ENCODE measurements at regions not wholly inside any gene's neighbourhood (a gene's known extent, or its start where the extent isn't known, plus 50 kb on each side); places are given as distances from the start of the nearest gene placed in this dataset.
"Not testable (repeated sequence)": the region's sequence is repeated elsewhere in the genome, so short reads cannot be mapped to it uniquely, and the experiment has no call there.

- no peak for TF ChIP-seq CTCF (IDR thresholded peaks at IDR 0.05; ENCODE audit: unreplicated experiment)
- POLR2A ChIA-PET: no interaction called here
- CTCF ChIA-PET: no interaction called here
- Mint-ChIP-seq H3K4me1 (ENCODE audit: insufficient read depth, unreplicated experiment) (no peaks in the 10 kb centered on the region), H3K27ac (ENCODE audit: low read depth, unreplicated experiment) (no peak overlapping the region), H3K27me3 (ENCODE audit: insufficient read depth, unreplicated experiment) (no peaks in the 10 kb centered on the region), H3K9me3 (ENCODE audit: unreplicated experiment) (no peaks in the 10 kb centered on the region), H3K36me3 (ENCODE audit: insufficient read depth, unreplicated experiment) (no peaks in the 10 kb centered on the region), H3K4me3 (ENCODE audit: unreplicated experiment) (no peak overlapping the region)
- intact Hi-C loops (cut with micrococcal nuclease): no loop called here
- BruUV-seq (replicated peaks): no TSS peak
- DNase-seq (ENCODE audit: unreplicated experiment): no peak
Measured at GRCh38 chr6:69465866-69466265, 330.9 kb downstream of the LMBRD1 start.

- no peak overlapping the region for H3K27ac Mint-ChIP-seq (ENCODE audit: low read depth, unreplicated experiment)
Measured at GRCh38 chr6:69456086-69456485, 340.7 kb downstream of the LMBRD1 start.

GRCh38 chr6:69454619-69455018 is 342.2 kb downstream of the LMBRD1 start:
- BruUV-seq (replicated peaks); H3K36me3 Mint-ChIP-seq (ENCODE audit: insufficient read depth, unreplicated experiment); intact Hi-C loops (cut with micrococcal nuclease); H3K4me1 Mint-ChIP-seq (ENCODE audit: insufficient read depth, unreplicated experiment); H3K9me3 Mint-ChIP-seq (ENCODE audit: unreplicated experiment); CTCF ChIA-PET; POLR2A ChIA-PET; H3K27me3 Mint-ChIP-seq (ENCODE audit: insufficient read depth, unreplicated experiment); H3K27ac Mint-ChIP-seq (ENCODE audit: low read depth, unreplicated experiment); DNase-seq (ENCODE audit: unreplicated experiment); H3K4me3 Mint-ChIP-seq (ENCODE audit: unreplicated experiment): not testable (repeated sequence)

More at GRCh38 chr6:69456086-69456485, 340.7 kb downstream of the LMBRD1 start:
- no peaks in the 10 kb centered on the region for H3K36me3 Mint-ChIP-seq (ENCODE audit: insufficient read depth, unreplicated experiment)
- intact Hi-C loops (cut with micrococcal nuclease): no loop called here
- no peak overlapping the region for H3K4me3 Mint-ChIP-seq (ENCODE audit: unreplicated experiment)
- ChIA-PET POLR2A (no interaction called here), CTCF (no interaction called here)
- no TSS peak for BruUV-seq (replicated peaks)
- DNase-seq (ENCODE audit: unreplicated experiment): no peak
- H3K4me1 Mint-ChIP-seq (ENCODE audit: insufficient read depth, unreplicated experiment): no peaks in the 10 kb centered on the region
- peaks cover 7% of the 10 kb centered on the region for H3K9me3 Mint-ChIP-seq (ENCODE audit: unreplicated experiment)
- H3K27me3 Mint-ChIP-seq (ENCODE audit: insufficient read depth, unreplicated experiment): no peaks in the 10 kb centered on the region
- TF ChIP-seq CTCF (IDR thresholded peaks at IDR 0.05; ENCODE audit: unreplicated experiment): no peak

GRCh38 chr6:69450493-69450892 is 346.3 kb downstream of the LMBRD1 start:
- H3K9me3 Mint-ChIP-seq (ENCODE audit: unreplicated experiment): peaks cover 36% of the 10 kb centered on the region
- DNase-seq (ENCODE audit: unreplicated experiment); H3K27me3 Mint-ChIP-seq (ENCODE audit: insufficient read depth, unreplicated experiment); H3K4me3 Mint-ChIP-seq (ENCODE audit: unreplicated experiment); H3K27ac Mint-ChIP-seq (ENCODE audit: low read depth, unreplicated experiment); H3K36me3 Mint-ChIP-seq (ENCODE audit: insufficient read depth, unreplicated experiment); BruUV-seq (replicated peaks); CTCF ChIA-PET; intact Hi-C loops (cut with micrococcal nuclease); H3K4me1 Mint-ChIP-seq (ENCODE audit: insufficient read depth, unreplicated experiment); POLR2A ChIA-PET: not testable (repeated sequence)

- no peak overlapping the region for H3K4me3 Mint-ChIP-seq (ENCODE audit: unreplicated experiment)
- H3K4me1 Mint-ChIP-seq (ENCODE audit: insufficient read depth, unreplicated experiment): no peaks in the 10 kb centered on the region
- ChIA-PET POLR2A (no interaction called here), CTCF (no interaction called here)
- TF ChIP-seq CTCF (IDR thresholded peaks at IDR 0.05; ENCODE audit: unreplicated experiment): no peak
- no peak for DNase-seq (ENCODE audit: unreplicated experiment)
- intact Hi-C loops (cut with micrococcal nuclease): no loop called here
- no peaks in the 10 kb centered on the region for H3K27me3 Mint-ChIP-seq (ENCODE audit: insufficient read depth, unreplicated experiment)
- H3K9me3 Mint-ChIP-seq (ENCODE audit: unreplicated experiment): peaks cover 38% of the 10 kb centered on the region
- no TSS peak for BruUV-seq (replicated peaks)
- no peak overlapping the region for H3K27ac Mint-ChIP-seq (ENCODE audit: low read depth, unreplicated experiment)
- H3K36me3 Mint-ChIP-seq (ENCODE audit: insufficient read depth, unreplicated experiment): peaks cover 6% of the 10 kb centered on the region
Measured at GRCh38 chr6:69449887-69450286, 346.9 kb downstream of the LMBRD1 start.

Data from MCF 10A (cell line).